Neural progenitor cell (in vitro differentiated cells): ENCODE measurements at regions not wholly inside any gene's neighbourhood (a gene's known extent, or its start where the extent isn't known, plus 50 kb on each side); places are given as distances from the start of the nearest gene placed in this dataset.

Experiments used
- DNase-seq: peaks from one replicate; pipeline ENCODE4 v3.0.0-alpha.2; 2016; ENCODE audit warnings: low spot score
- H2AFZ ChIP-seq: fragments of 200-600 bp; sonication (generic); replicated peaks from 2 replicates; pipeline ENCODE4 v1.6.1; 2016; ENCODE audit warnings: antibody characterized with exemption
- H3F3A ChIP-seq: fragments of 200-600 bp; sonication (generic); 2 replicates; pipeline ENCODE4 v1.6.1; 2016; ENCODE audit warnings: antibody characterized with exemption, low read depth
- H3K27ac ChIP-seq: fragments of 200-600 bp; sonication (generic); 2 replicates; pipeline ENCODE4 v1.5.1; 2016; ENCODE audit warnings: mild to moderate bottlenecking
- H3K27me3 ChIP-seq: fragments of 200-600 bp; sonication (generic); 2 replicates; pipeline ENCODE4 v1.6.1; 2016; ENCODE audit warnings: mild to moderate bottlenecking, moderate library complexity
- H3K36me3 ChIP-seq: fragments of 200-600 bp; sonication (generic); 2 replicates; pipeline ENCODE4 v1.5.1; 2016
- H3K4me1 ChIP-seq: fragments of 200-600 bp; sonication (generic); 2 replicates; pipeline ENCODE4 v1.6.1; 2016; ENCODE audit warnings: mixed run types
- H3K4me2 ChIP-seq: fragments of 200-600 bp; sonication (generic); 2 replicates; pipeline ENCODE4 v1.6.1; 2016
- H3K4me3 ChIP-seq: fragments of 200-600 bp; sonication (generic); 2 replicates; pipeline ENCODE4 v1.5.1; 2016
- H3K79me2 ChIP-seq: fragments of 200-600 bp; sonication (generic); 2 replicates; pipeline ENCODE4 v1.6.1; 2016; ENCODE audit warnings: low read depth
- H3K9ac ChIP-seq: fragments of 200-600 bp; sonication (generic); 2 replicates; pipeline ENCODE4 v1.6.1; 2016
- H3K9me3 ChIP-seq: fragments of 200-600 bp; sonication (generic); 2 replicates; pipeline ENCODE4 v1.5.1; 2016; ENCODE audit warnings: low read depth
- H4K20me1 ChIP-seq: fragments of 200-600 bp; sonication (generic); 2 replicates; pipeline ENCODE4 v1.6.1; 2016; ENCODE audit warnings: low read depth
- H3K27ac Mint-ChIP-seq: 3 replicates; pipeline ENCODE4 v1.8.0; 2021; ENCODE audit warnings: mixed read lengths
- H3K27me3 Mint-ChIP-seq: 2 replicates; pipeline ENCODE4 v1.8.0; 2022; ENCODE audit warnings: low read depth, mild to moderate bottlenecking, inconsistent platforms, moderate library complexity, mixed read lengths; ENCODE audit not compliant: insufficient read depth
- H3K36me3 Mint-ChIP-seq: 3 replicates; pipeline ENCODE4 v1.8.0; 2021; ENCODE audit warnings: mixed read lengths
- H3K4me1 Mint-ChIP-seq: 3 replicates; pipeline ENCODE4 v1.8.0; 2021; ENCODE audit warnings: mixed read lengths
- H3K4me3 Mint-ChIP-seq: 3 replicates; pipeline ENCODE4 v1.8.0; 2021; ENCODE audit warnings: mild to moderate bottlenecking, moderate library complexity, mixed read lengths
- H3K9me3 Mint-ChIP-seq: 3 replicates; pipeline ENCODE4 v1.8.0; 2020; ENCODE audit warnings: mixed read lengths
- CTCF ChIP-seq: fragments of 200-600 bp; sonication (generic); IDR thresholded peaks from 2 replicates; pipeline ENCODE4 v1.5.1; 2017; ENCODE audit warnings: antibody characterized with exemption, mild to moderate bottlenecking
- EZH2 ChIP-seq: fragments of 200-600 bp; sonication (generic); IDR thresholded peaks from 2 replicates; pipeline ENCODE4 v1.6.1; 2017; ENCODE audit warnings: antibody characterized with exemption, mild to moderate bottlenecking, moderate library complexity
- EZH2phosphoT487 ChIP-seq: fragments of 200-600 bp; sonication (generic); IDR thresholded peaks from 2 replicates; pipeline ENCODE4 v1.6.1; 2017; ENCODE audit warnings: antibody characterized with exemption

GRCh38 chr1:4022715-4023114, 122.6 kb upstream of the C1orf174 start:
- no peak overlapping the region for H3K9ac ChIP-seq
- Mint-ChIP-seq H3K27ac (no peak overlapping the region), H3K4me3 (peak overlapping the region; percentile 58), H3K36me3 (no peaks in the 10 kb centered on the region), H3K4me1 (no peaks in the 10 kb centered on the region), H3K9me3 (no peaks in the 10 kb centered on the region), H3K27me3 (peaks cover 10% of the 10 kb centered on the region)
- no peak overlapping the region for H3K4me2 ChIP-seq
- no peaks in the 10 kb centered on the region for H3K27me3 ChIP-seq
- DNase-seq: no peak
- H2AFZ ChIP-seq: no peak overlapping the region
- peaks cover 7% of the 10 kb centered on the region for H3K4me1 ChIP-seq
- H3K9me3 ChIP-seq: no peaks in the 10 kb centered on the region
- no peaks in the 10 kb centered on the region for H4K20me1 ChIP-seq
- TF ChIP-seq EZH2: no peak
- TF ChIP-seq CTCF: no peak
- no peaks in the 10 kb centered on the region for H3K79me2 ChIP-seq
- no peak overlapping the region for H3K4me3 ChIP-seq
- H3K27ac ChIP-seq: no peak overlapping the region
- H3K36me3 ChIP-seq: no peaks in the 10 kb centered on the region
- no peaks in the 10 kb centered on the region for H3F3A ChIP-seq

GRCh38 chr1:4023678-4024077, 123.6 kb upstream of the C1orf174 start:
- no peak overlapping the region for H3K4me2 ChIP-seq
- H3K27me3 ChIP-seq: no peaks in the 10 kb centered on the region
- no peak overlapping the region for H3K27ac ChIP-seq
- no peak overlapping the region for H3K9ac ChIP-seq
- peaks cover 7% of the 10 kb centered on the region for H3K4me1 ChIP-seq
- Mint-ChIP-seq H3K36me3 (no peaks in the 10 kb centered on the region), H3K27ac (no peak overlapping the region), H3K4me1 (no peaks in the 10 kb centered on the region), H3K4me3 (no peak overlapping the region), H3K9me3 (no peaks in the 10 kb centered on the region), H3K27me3 (peaks cover 10% of the 10 kb centered on the region)
- H4K20me1 ChIP-seq: no peaks in the 10 kb centered on the region
- no peaks in the 10 kb centered on the region for H3F3A ChIP-seq
- no peak for DNase-seq
- H3K4me3 ChIP-seq: no peak overlapping the region
- no peaks in the 10 kb centered on the region for H3K36me3 ChIP-seq
- no peak overlapping the region for H2AFZ ChIP-seq
- H3K9me3 ChIP-seq: no peaks in the 10 kb centered on the region
- TF ChIP-seq EZH2: no peak
- TF ChIP-seq EZH2phosphoT487: no peak
- no peak for TF ChIP-seq CTCF
- no peaks in the 10 kb centered on the region for H3K79me2 ChIP-seq

GRCh38 chr1:4024811-4025210, 124.7 kb upstream of the C1orf174 start:
- H3K4me1 Mint-ChIP-seq: no peaks in the 10 kb centered on the region
- no peak overlapping the region for H3K27ac ChIP-seq
- no peak overlapping the region for H2AFZ ChIP-seq
- H3K27me3 Mint-ChIP-seq: peaks cover 10% of the 10 kb centered on the region
- H3K4me3 Mint-ChIP-seq: no peak overlapping the region
- H3K4me2 ChIP-seq: no peak overlapping the region
- no peak for TF ChIP-seq CTCF
- no peak for TF ChIP-seq EZH2phosphoT487
- TF ChIP-seq EZH2: no peak
- DNase-seq: no peak
- H3K9me3 ChIP-seq: no peaks in the 10 kb centered on the region
- no peaks in the 10 kb centered on the region for H3F3A ChIP-seq
- no peaks in the 10 kb centered on the region for H3K9me3 Mint-ChIP-seq
- H3K27ac Mint-ChIP-seq: no peak overlapping the region
- no peak overlapping the region for H3K9ac ChIP-seq
- no peaks in the 10 kb centered on the region for H3K79me2 ChIP-seq
- no peaks in the 10 kb centered on the region for H3K36me3 Mint-ChIP-seq
- peaks cover 7% of the 10 kb centered on the region for H3K4me1 ChIP-seq
- no peaks in the 10 kb centered on the region for H3K36me3 ChIP-seq
- H3K4me3 ChIP-seq: no peak overlapping the region
- H3K27me3 ChIP-seq: no peaks in the 10 kb centered on the region
- no peaks in the 10 kb centered on the region for H4K20me1 ChIP-seq

- TF ChIP-seq CTCF (no peak), EZH2phosphoT487 (no peak)
- H3K9me3 ChIP-seq: no peaks in the 10 kb centered on the region
- H3K27ac ChIP-seq: no peak overlapping the region
- H2AFZ ChIP-seq: no peak overlapping the region
- no peaks in the 10 kb centered on the region for H3K27me3 ChIP-seq
- no peak for DNase-seq
- H3K4me1 ChIP-seq: peaks cover 7% of the 10 kb centered on the region
- H3K9ac ChIP-seq: no peak overlapping the region
- Mint-ChIP-seq H3K4me1 (no peaks in the 10 kb centered on the region), H3K36me3 (no peaks in the 10 kb centered on the region), H3K9me3 (peaks cover under 1% of the 10 kb centered on the region), H3K27me3 (peaks cover 7% of the 10 kb centered on the region), H3K4me3 (no peak overlapping the region), H3K27ac (no peak overlapping the region)
- no peak overlapping the region for H3K4me2 ChIP-seq
- no peaks in the 10 kb centered on the region for H3K36me3 ChIP-seq
- H3K4me3 ChIP-seq: no peak overlapping the region
- H3K79me2 ChIP-seq: no peaks in the 10 kb centered on the region
- no peaks in the 10 kb centered on the region for H3F3A ChIP-seq
- H4K20me1 ChIP-seq: no peaks in the 10 kb centered on the region
These were observed 125.7 kb upstream of the C1orf174 start for GRCh38 chr1:4025752-4026151.
